Tongue (tissue), 1 donor: ENCODE measurements at regions not wholly inside any gene's neighbourhood (a gene's known extent, or its start where the extent isn't known, plus 50 kb on each side); places are given as distances from the start of the nearest gene placed in this dataset.
"Not testable (repeated sequence)": the region's sequence is repeated elsewhere in the genome, so short reads cannot be mapped to it uniquely, and the experiment has no call there.

Source experiments
- DNase-seq: peaks from one replicate; pipeline ENCODE4 v3.0.0-alpha.2; 2015

GRCh38 chrX:149420566-149420965, 84.5 kb downstream of the IDS start:
- not testable (repeated sequence) for DNase-seq

- no peak for DNase-seq
These were observed 107.1 kb downstream of the IDS start for GRCh38 chrX:149398027-149398426.

- DNase-seq, result no peak
These were observed 112.2 kb downstream of the IDS start for GRCh38 chrX:149392921-149393320.

GRCh38 chrX:149383852-149384251, 121.3 kb downstream of the IDS start:
- DNase-seq, result no peak

GRCh38 chrX:149374751-149375150, 130.4 kb downstream of the IDS start:
- DNase-seq, result no peak

- no peak for DNase-seq
These were observed 132.2 kb downstream of the IDS start for GRCh38 chrX:149372866-149373265.

GRCh38 chrX:149371986-149372385, 133.1 kb downstream of the IDS start:
- DNase-seq, result no peak

- DNase-seq, result no peak
These were observed 135.0 kb downstream of the IDS start for GRCh38 chrX:149370097-149370496.

GRCh38 chrX:149365552-149365951, 139.6 kb downstream of the IDS start:
- DNase-seq, result no peak

- no peak for DNase-seq
These were observed 140.0 kb downstream of the IDS start for GRCh38 chrX:149365061-149365460.

GRCh38 chrX:149363965-149364364, 141.1 kb downstream of the IDS start:
- DNase-seq, result no peak

- DNase-seq, result no peak
These were observed 158.8 kb downstream of the IDS start for GRCh38 chrX:149346306-149346705.

- DNase-seq, result no peak
These were observed 182.8 kb downstream of the IDS start for GRCh38 chrX:149322316-149322715.

GRCh38 chrX:149313871-149314371, 191.2 kb downstream of the IDS start:
- peak; percentile 5 for DNase-seq

- no peak for DNase-seq
These were observed 192.1 kb downstream of the IDS start for GRCh38 chrX:149312988-149313387.

GRCh38 chrX:149312097-149312496, 193.0 kb downstream of the IDS start:
- no peak for DNase-seq

GRCh38 chrX:149302705-149303104, 202.4 kb downstream of the IDS start:
- no peak for DNase-seq

- no peak for DNase-seq
These were observed 207.0 kb downstream of the IDS start for GRCh38 chrX:149298111-149298510.

GRCh38 chrX:149296092-149296491, 209.0 kb downstream of the IDS start:
- DNase-seq, result peak; percentile 17

- DNase-seq, result peak; percentile 62
These were observed 218.2 kb downstream of the IDS start for GRCh38 chrX:149286940-149287349.

GRCh38 chrX:149284616-149285015, 220.5 kb downstream of the IDS start:
- DNase-seq, result no peak

GRCh38 chrX:149283853-149284252, 221.3 kb downstream of the IDS start:
- DNase-seq, result no peak

- DNase-seq, result no peak
These were observed 222.2 kb downstream of the IDS start for GRCh38 chrX:149282909-149283308.

GRCh38 chrX:149280011-149280410, 225.1 kb downstream of the IDS start:
- DNase-seq, result no peak

- DNase-seq, result no peak
These were observed 229.3 kb downstream of the IDS start for GRCh38 chrX:149275836-149276235.
